Muscle of arm (tissue), 1 donor: ENCODE measurements at regions not wholly inside any gene's neighbourhood (a gene's known extent, or its start where the extent isn't known, plus 50 kb on each side); places are given as distances from the start of the nearest gene placed in this dataset.

Experiments used
- DNase-seq: peaks from one replicate; pipeline ENCODE4 v3.0.0-alpha.2; 2013

GRCh38 chr5:135235551-135236227 lies 163.3 kb downstream of the MACROH2A1 start:
- DNase-seq, result no peak

DNA sequence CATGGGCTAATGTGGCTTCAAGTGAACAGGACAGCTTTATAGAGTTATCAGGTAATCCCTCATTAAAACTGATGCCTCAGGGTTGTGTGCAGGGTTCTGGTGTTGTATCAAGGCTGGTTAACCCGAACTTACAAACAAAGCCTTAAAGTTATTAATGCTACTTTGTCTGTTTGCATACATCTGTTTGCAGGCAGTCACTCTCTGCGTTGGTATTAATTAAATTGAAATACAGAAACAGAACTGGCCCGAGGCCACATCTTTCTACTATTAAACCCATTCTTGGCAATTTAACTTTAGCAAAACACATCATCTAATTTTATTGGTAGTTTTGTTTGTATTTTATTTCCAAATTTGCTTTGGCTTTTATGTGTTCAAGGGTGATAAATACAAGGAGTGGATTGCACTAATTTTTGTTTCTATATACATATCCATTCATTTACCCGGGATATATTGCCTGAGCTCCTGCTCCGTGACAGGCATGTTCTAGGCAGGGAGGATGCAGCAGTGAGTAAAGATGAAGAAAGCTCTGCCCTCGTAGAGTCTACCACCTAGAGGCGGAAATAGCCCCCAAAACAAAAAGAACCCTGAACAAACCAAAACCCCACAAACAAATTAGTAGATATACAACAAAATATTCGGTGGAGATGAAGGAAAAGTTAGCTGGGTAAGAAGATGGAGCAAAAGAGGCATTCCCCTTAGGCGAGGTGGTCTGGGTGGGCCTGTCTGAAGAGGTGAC lies 164.2 kb downstream of the MACROH2A1 start:
- DNase-seq, result no peak

DNA sequence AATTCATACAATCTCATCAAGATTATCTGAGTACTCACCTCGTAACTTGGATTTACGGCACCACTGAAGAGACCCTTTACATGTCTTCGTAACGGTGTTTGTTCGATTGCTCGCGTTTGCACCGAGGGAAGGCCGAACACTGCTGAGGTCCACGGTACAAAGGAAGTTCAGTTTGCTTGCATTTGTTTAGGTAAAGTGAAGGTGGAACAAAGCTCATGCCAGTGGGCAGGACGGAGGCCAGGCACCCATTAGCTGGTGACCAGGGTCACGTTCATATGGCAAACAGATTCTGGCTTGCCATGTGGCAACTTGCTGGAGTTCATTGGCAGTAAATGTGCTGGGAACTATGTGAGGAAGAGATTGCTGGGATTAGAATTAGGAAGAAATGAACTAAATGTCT lies 164.8 kb downstream of the MACROH2A1 start:
- DNase-seq, result no peak

- DNase-seq, result no peak
These were observed 165.6 kb downstream of the MACROH2A1 start for GRCh38 chr5:135233477-135233876.

DNA sequence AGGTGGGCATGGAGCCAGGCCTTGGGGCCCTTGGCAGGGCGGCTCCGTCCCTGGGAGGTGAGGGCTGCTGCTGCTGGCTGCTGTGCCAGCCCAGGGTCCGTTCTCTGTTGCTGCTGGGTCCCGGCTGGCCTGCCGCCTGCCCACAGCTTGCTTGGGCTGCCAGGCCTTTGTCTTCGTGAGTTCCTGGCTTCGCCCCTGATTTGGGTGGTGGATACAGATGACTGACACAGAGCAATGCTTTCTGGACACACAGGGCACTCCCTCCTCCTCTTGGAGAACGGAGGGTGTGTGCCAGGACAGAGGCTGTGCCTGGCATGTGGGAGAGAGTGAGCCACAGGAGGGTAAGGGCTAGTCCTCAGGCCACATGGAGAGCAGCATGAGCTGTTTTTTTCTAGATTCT lies 166.1 kb downstream of the MACROH2A1 start:
- DNase-seq, result no peak

GRCh38 chr5:135231289-135231688 lies 167.7 kb downstream of the MACROH2A1 start:
- no peak for DNase-seq

DNA sequence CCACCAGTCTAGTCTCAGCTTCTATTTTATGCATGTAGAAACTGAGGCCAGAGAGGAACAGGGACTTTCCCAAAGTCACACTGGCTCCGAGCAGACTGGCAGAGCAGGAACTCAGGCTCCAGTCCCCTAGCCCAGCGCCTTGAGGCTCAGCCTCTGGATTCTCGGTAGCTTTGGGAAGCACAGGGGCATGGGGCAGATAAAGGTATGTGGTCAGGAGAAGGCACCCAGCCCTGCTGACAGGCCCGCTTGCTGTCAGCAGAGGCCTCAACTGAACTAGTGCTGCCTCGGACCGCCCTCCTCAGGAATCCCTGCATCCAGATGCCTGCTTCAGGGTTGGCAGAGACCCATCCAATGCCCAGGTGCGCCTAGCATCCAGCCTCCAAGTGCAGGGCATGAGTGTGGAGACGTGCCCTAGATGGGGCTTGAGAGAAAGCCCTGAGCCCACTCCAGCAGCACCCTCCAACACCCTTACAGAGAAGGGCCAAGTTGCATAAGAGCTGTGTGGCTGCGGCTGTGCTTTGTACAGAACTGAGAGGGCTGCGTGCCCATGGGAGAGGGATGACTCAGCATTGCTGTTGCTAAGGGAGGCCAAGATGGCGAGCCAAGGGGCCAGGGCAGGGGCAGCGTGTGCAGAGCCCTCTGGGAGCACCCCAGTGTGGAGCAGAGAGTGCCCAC lies 168.6 kb downstream of the MACROH2A1 start:
- no peak for DNase-seq

- DNase-seq, result no peak
These were observed 169.3 kb downstream of the MACROH2A1 start for GRCh38 chr5:135229679-135230132.

- no peak for DNase-seq
These were observed 169.9 kb downstream of the MACROH2A1 start for GRCh38 chr5:135229122-135229521.

DNA sequence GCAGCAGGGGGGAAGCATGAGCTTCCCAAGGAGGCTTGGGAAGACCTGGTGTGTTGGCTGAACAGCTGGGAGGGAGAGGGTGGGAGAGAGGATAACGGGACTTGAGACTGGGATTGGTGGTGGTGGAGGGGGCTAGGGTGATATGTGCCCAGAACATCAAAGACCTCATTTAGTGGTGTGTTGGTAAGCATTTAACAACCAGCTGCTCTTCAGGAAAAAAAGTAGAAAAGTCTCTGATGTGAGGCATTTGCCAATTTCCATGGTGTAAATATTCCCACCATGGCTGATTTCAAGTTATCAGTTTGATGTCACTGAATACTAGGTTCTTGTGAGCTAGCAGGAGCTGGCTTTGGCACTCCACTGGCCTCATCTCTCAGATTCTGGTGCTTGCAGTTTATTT lies 170.8 kb downstream of the MACROH2A1 start:
- DNase-seq, result no peak

DNA sequence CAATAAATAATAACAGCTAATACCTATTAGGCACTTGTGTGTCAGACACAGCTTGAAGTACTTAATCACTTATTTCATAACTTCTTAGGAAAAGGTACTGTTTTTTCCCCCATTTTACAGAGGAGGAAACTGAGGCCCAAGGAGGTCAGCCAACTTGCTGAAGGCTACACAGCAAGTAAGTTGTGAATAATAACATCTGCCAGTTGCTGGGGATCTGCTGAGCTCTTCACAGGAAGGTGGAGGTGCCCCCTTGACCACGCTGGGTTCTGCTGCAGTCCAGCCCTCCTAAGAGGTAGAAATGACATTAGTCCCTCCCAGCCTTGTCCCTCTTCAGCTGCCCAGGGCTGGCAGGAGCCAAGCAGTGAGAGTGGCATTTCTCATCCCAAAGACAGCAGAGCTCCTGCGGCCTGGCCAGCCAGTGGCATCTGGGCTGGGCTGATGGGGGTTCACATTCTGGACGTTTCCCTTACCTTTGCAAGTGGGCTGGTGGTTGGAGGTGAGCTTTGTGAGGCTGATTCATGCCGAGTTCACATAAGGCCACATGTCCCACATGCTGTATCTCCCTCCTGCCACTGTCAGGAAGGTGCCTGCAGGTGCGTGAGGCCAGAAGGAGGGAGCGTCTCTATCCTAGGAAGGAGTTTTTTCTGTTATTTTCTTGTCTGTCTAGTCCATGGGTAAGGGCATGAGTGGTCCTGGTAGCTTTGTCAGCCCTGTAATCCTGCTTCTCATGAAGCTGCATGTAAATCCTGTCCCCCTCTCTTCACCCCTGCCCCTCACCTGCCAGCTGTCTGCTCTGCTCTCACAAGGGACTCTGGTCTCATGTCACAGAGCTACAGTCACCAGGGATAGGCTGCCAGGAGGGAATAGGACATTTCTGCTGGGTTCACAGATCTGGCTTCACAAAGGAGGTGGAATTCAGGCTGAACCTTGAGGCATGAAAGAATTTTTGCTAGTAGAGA lies 171.7 kb downstream of the MACROH2A1 start:
- DNase-seq, result no peak

- no peak for DNase-seq
These were observed 173.0 kb downstream of the MACROH2A1 start for GRCh38 chr5:135225856-135226560.

DNA sequence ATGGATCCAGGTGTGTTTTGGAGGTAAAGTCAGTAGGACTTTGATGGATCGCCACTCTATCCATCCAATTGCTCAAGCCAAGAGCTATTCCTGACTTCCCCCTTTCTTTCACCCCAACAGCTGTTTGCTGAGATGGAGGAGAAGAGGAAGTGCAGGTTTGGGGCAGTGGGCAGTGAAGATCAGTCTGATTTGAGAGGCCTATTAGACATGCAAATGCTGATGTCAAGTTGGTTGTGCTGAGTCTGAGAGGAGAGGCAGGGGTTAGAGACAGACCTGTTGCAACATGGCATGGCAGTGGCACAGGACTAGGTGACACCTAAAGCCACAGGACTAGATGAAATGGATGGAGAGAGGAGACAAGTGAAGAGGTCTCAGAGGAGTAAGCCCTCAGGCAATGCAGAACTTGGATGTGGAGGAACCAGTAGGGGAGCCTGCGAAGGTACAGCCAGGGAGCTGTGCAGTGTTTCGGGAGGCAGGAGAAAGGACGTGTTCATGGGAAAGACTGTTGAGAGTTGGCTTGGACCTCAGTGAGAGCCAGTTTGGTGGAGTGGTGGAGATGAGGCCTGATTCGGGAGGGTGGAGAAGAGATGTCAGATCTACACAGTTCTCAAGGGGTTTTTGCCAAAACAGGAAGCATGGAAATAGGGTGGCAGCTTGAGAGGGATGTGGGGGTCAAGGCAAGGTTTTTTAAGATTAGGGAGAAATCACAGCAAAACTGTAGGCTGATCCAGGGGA lies 175.0 kb downstream of the MACROH2A1 start:
- no peak for DNase-seq

- DNase-seq, result no peak
These were observed 175.6 kb downstream of the MACROH2A1 start for GRCh38 chr5:135223404-135223803.

DNA sequence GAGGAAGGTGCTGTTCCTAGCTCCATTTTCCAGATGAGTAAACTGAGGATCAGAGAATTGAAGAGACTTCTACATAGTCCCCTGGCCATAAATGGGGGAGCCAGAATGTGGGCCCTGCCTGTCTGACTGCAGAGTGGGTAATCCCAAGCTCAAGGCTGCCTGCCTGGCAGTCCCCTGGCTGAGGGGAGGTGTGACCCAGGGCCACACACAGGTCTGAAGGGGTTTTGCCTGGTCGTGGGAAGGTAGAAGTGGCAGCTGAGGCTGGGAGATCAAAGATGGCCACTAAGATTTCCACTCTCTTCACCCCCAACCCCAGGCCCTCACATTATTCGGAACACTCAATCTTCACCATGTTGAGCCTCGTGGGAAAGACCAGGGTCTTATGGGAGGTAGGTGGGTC lies 176.3 kb downstream of the MACROH2A1 start:
- no peak for DNase-seq

DNA sequence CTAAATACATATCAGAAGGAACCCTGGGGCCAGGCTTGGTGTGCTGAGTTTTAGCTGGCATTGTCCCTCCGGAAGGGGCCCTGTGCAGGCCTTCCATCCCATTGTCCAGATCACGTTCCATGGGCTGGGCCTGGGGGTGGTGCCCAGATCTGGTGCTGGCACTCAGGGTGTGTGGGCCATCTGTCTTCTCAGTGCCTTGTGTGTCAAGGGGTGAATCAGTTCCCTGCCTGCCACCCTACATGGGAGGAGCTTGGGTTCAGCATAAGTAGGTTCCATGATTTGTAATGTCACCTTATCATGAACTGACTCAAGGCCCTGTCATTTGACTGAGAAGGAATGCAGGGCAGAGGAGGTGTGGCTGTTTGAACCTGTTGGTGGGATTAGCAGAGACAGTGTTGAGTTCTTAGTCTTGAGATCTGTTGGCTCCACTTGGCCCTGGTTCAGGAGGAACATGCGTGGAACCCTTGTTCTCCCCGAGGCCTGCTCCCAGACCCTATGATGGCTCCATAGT lies 176.8 kb downstream of the MACROH2A1 start:
- DNase-seq, result no peak

DNA sequence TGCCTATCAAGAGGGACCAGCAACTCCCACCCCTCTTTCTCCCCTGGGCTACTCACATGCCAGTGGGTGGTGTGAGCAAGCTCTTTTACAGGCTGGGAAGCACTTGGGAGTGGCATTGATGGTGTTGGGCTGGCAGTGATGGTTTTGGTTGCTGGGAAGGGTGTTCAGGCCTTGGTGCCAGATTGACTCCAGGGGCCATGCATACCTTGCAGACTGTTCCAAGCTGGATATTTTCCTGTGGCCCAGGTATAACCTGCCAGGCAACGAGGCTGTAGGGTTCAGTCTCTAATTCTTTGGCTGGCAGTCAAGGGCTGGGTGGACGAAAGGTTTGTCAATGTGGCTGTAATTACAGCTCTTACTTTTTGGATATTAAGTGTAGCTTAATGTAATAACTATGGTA lies 177.3 kb downstream of the MACROH2A1 start:
- no peak for DNase-seq

DNA sequence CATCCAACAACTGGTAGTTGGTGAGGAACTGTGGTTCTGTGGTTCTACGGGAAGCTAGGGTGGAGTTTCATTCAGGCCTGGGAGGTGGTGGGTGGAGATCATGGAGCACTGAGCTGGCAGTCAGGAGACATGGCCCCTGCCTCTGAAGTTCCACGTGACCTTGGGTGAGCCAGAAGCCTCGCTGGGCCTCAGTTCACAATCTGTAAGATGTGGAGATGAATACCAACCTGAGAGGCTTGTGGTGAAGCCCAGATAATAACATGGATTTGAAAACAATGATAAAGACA lies 177.9 kb downstream of the MACROH2A1 start:
- DNase-seq, result no peak

GRCh38 chr5:135220394-135221186 lies 178.4 kb downstream of the MACROH2A1 start:
- DNase-seq, result no peak

GRCh38 chr5:135219868-135220267 lies 179.2 kb downstream of the MACROH2A1 start:
- DNase-seq, result no peak
